HepG2 (cell line): ENCODE measurements at regions not wholly inside any gene's neighbourhood (a gene's known extent, or its start where the extent isn't known, plus 50 kb on each side); places are given as distances from the start of the nearest gene placed in this dataset.

Experiments used
- ATAC-seq: fragments of 200-7000 bp; cut with Tn5 transposase; 3 replicates; pipeline ENCODE4 v1.9.1; 2020; ENCODE audit warnings: mild to moderate bottlenecking, moderate library complexity
- BruUV-seq: library from RNA; stranded (reverse); fragments of 400-500 nt; replicated peaks from 2 replicates; lab custom pipeline; 2021; lab: Mats Ljungman, UMichigan
- CTCF ChIA-PET: fragments of 300-600 bp; formaldehyde crosslinking; extraction: SDS; loops from one replicate; lab custom pipeline; 2021; ENCODE audit warnings: low total read pairs, inconsistent platforms, low intra/inter-chr PET ratio; lab: Yijun Ruan, JAX
- POLR2A ChIA-PET: fragments of 350-600 bp; sonication (Branson Sonifier 250); formaldehyde crosslinking; loops from one replicate; lab custom pipeline; 2020; ENCODE audit warnings: antibody characterized with exemption, inconsistent platforms; lab: Yijun Ruan, JAX
- DNase-seq: peaks from one replicate; pipeline ENCODE4 v3.0.0-alpha.2; 2015; ENCODE audit warnings: low spot score
- FAIRE-seq: peaks from 3 replicates; lab custom pipeline; 2011; peaks lifted over from hg19 to GRCh38; lab: Jason Lieb, UNC
- H2AFZ ChIP-seq: one replicate; pipeline ENCODE4 v1.6.1; 2011; ENCODE audit warnings: low read length, inconsistent platforms
- H3K27ac ChIP-seq: fragments of 300-600 bp; 3 replicates; pipeline ENCODE4 v1.8.0; 2011; ENCODE audit warnings: mixed run types, mild to moderate bottlenecking, mixed read lengths, low read length, inconsistent platforms; ENCODE audit not compliant: insufficient read depth; ENCODE audit errors: extremely low read length
- H3K27me3 ChIP-seq, 2 experiments: fragments of 200-600 bp in 1 of 2; 2 replicates in 1 of 2; 3 replicates in 1 of 2; pipeline versions ENCODE4 v1.6.0 to v1.8.0; 2011; ENCODE audit warnings: low read length in 2 of 2, mild to moderate bottlenecking in 2 of 2, moderate library complexity in 2 of 2, inconsistent platforms in 1 of 2; ENCODE audit not compliant: insufficient read depth in 2 of 2, control insufficient read depth in 1 of 2
- H3K36me3 ChIP-seq, 2 experiments: fragments of 200-600 bp in 1 of 2; replicated peaks in 1 of 2; 2 replicates in 1 of 2; 3 replicates in 1 of 2; pipeline versions ENCODE4 v1.5.1 to v1.8.0; 2011; ENCODE audit warnings: low read length in 2 of 2, inconsistent platforms in 1 of 2; ENCODE audit not compliant: insufficient read depth in 2 of 2, control insufficient read depth in 1 of 2
- H3K4me1 ChIP-seq: 2 replicates; pipeline ENCODE4 v1.5.1; 2012; ENCODE audit warnings: low read length, inconsistent platforms; ENCODE audit not compliant: insufficient read depth
- H3K4me2 ChIP-seq: 2 replicates; pipeline ENCODE4 v1.6.0; 2011; ENCODE audit warnings: low read depth, low read length, inconsistent platforms
- H3K4me3 ChIP-seq, 3 experiments: fragments of 200-600 bp in 1 of 3; sonication (generic), shearing (Covaris generic) in 1 of 3; replicated peaks in 1 of 3; 2 replicates each; pipeline ENCODE4 v1.5.1; 2011 to 2016; ENCODE audit warnings: low read length in 3 of 3, inconsistent platforms in 2 of 3, low read depth in 2 of 3, mild to moderate bottlenecking in 2 of 3, control low read depth in 1 of 3, mixed read lengths in 1 of 3; ENCODE audit not compliant: insufficient read depth in 1 of 3
- H3K79me2 ChIP-seq: one replicate; pipeline ENCODE4 v1.6.1; 2011; ENCODE audit warnings: low read length, inconsistent platforms; ENCODE audit not compliant: insufficient read depth
- H3K9ac ChIP-seq: 2 replicates; pipeline ENCODE4 v1.6.0; 2011; ENCODE audit warnings: mild to moderate bottlenecking, low read depth, low read length, inconsistent platforms; ENCODE audit not compliant: insufficient read depth
- H3K9me3 ChIP-seq: 2 replicates; pipeline ENCODE4 v1.5.1; 2012; ENCODE audit warnings: mild to moderate bottlenecking, low read length
- H4K20me1 ChIP-seq: 2 replicates; pipeline ENCODE4 v1.6.0; 2011; ENCODE audit warnings: inconsistent platforms, mild to moderate bottlenecking, low read length, moderate library complexity; ENCODE audit not compliant: insufficient read depth
- ELF3 ChIP-seq: IDR thresholded peaks from 2 replicates; pipeline ENCODE4 v1.6.1; 2016; ENCODE audit warnings: missing genetic modification reagents, missing compliant biosample characterization
- FOXP1 ChIP-seq, 2 experiments: fragments of 450-650 bp in 1 of 2; IDR thresholded peaks; 2 replicates each; pipeline ENCODE4 v1.6.1; 2017 to 2018; ENCODE audit warnings: antibody characterized with exemption in 1 of 2
- HOXD1 ChIP-seq: sonication (generic); formaldehyde crosslinking; IDR thresholded peaks from 2 replicates; pipeline ENCODE4 v1.5.0; 2020; ENCODE audit warnings: missing genetic modification reagents
- NR3C1 ChIP-seq: sonication (generic); formaldehyde crosslinking; IDR thresholded peaks from 2 replicates; pipeline ENCODE4 v1.4.0; 2020; ENCODE audit warnings: missing genetic modification reagents
- ZNF430 ChIP-seq: sonication (generic); formaldehyde crosslinking; IDR thresholded peaks from 2 replicates; pipeline ENCODE4 v1.9.0; 2021; ENCODE audit warnings: mild to moderate bottlenecking, missing genetic modification reagents
- ZNF563 ChIP-seq: sonication (generic); formaldehyde crosslinking; IDR thresholded peaks from 2 replicates; pipeline ENCODE4 v1.8.0; 2022; ENCODE audit warnings: mild to moderate bottlenecking, moderate library complexity, missing genetic modification reagents
- ZNF607 ChIP-seq: sonication (generic); formaldehyde crosslinking; IDR thresholded peaks from 2 replicates; pipeline ENCODE4 v1.5.1; 2020; ENCODE audit warnings: missing genetic modification reagents, mild to moderate bottlenecking, borderline replicate concordance
- WGBS: methylation state at CpG from one replicate; pipeline ENCODE4 v1.1.6; 2017; ENCODE audit warnings: low lambda C conversion rate; 5-methylcytosine and 5-hydroxymethylcytosine counted together
- in situ Hi-C: cut with HindIII; loops from 2 replicates; pipeline ENCODE4 v1.10.0; 2017; ENCODE audit warnings: low pct_unique_long_range_greater_than_20kb; ENCODE audit not compliant: extremely low pct_ligation_motif_present
- intact Hi-C: fragments of 100-400 bp; cut with micrococcal nuclease; formaldehyde crosslinking; loops from one replicate; pipeline ENCODE4 v1.10.0; 2022; ENCODE audit not compliant: unreplicated experiment
- TF ChIP-seq, protein P1 (sequence below): sonication (generic); formaldehyde crosslinking; IDR thresholded peaks from 2 replicates; pipeline ENCODE4 v1.4.0; 2020; ENCODE audit warnings: missing genetic modification reagents, borderline replicate concordance
- TF ChIP-seq, protein P2 (sequence below): sonication (generic); formaldehyde crosslinking; IDR thresholded peaks from 2 replicates; pipeline ENCODE4 v1.5.0; 2020; ENCODE audit warnings: missing genetic modification reagents, mild to moderate bottlenecking, borderline replicate concordance
- TF ChIP-seq, protein P3 (sequence below): sonication (generic); formaldehyde crosslinking; IDR thresholded peaks from 2 replicates; pipeline ENCODE4 v1.4.0; 2020; ENCODE audit warnings: missing genetic modification reagents

DNA sequence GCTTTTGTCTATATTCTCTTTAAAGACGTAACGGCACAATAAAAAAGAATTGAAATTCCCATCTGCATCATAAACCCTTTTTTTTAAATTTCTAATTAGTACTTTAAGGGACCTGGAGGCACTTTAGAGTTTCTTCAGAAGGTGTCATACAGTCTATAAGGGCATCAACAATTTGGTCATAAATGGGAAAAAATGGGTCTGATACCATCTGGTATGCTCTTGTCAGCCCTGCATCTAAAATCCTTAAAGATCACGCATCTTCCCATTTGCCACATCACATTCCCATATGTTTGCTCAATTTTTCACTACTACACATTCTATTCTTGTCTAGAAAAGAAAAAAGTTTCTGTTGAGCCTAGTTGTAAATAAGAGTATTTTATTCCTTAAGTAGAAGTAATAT, 53.8 kb downstream of the COX7C start:
- FAIRE-seq = no peak
- H3K4me3 ChIP-seq = no peak overlapping the region
- in situ Hi-C loops = no loop called here
- no TSS peak for BruUV-seq
- no peaks in the 10 kb centered on the region for H4K20me1 ChIP-seq
- no peak overlapping the region for H2AFZ ChIP-seq
- ChIA-PET CTCF (no interaction called here), POLR2A (no interaction called here)
- no peak overlapping the region for H3K4me2 ChIP-seq
- H3K36me3 ChIP-seq = no peaks in the 10 kb centered on the region
- no peak for DNase-seq
- intact Hi-C loops = loop anchor here (10.0 kb wide), 2 partner anchors 107 to 207 kb away; no protein-coding TSS in a partner anchor
- no peaks in the 10 kb centered on the region for H3K79me2 ChIP-seq
- no peak overlapping the region for H3K27ac ChIP-seq
- no peaks in the 10 kb centered on the region for H3K27me3 ChIP-seq
- H3K9me3 ChIP-seq = no peaks in the 10 kb centered on the region
- 20% methylated on average over 3 of the region's 3 CpGs for WGBS
- no peak for ATAC-seq
- H3K9ac ChIP-seq = no peak overlapping the region
- H3K4me1 ChIP-seq = no peaks in the 10 kb centered on the region
- TF ChIP-seq ZNF430 (CRISPR knock-in tag) (no peak), FOXP1 (IDR thresholded peaks at IDR 0.05) (no peak), FOXP1 (CRISPR knock-in tag; IDR thresholded peaks at IDR 0.05) (no peak), HOXD1 (CRISPR knock-in tag) (no peak), ZNF563 (no peak), ZNF607 (CRISPR knock-in tag) (no peak), ELF3 (CRISPR knock-in tag) (no peak), NR3C1 (CRISPR knock-in tag) (no peak)
- TF ChIP-seq, protein P1, sequence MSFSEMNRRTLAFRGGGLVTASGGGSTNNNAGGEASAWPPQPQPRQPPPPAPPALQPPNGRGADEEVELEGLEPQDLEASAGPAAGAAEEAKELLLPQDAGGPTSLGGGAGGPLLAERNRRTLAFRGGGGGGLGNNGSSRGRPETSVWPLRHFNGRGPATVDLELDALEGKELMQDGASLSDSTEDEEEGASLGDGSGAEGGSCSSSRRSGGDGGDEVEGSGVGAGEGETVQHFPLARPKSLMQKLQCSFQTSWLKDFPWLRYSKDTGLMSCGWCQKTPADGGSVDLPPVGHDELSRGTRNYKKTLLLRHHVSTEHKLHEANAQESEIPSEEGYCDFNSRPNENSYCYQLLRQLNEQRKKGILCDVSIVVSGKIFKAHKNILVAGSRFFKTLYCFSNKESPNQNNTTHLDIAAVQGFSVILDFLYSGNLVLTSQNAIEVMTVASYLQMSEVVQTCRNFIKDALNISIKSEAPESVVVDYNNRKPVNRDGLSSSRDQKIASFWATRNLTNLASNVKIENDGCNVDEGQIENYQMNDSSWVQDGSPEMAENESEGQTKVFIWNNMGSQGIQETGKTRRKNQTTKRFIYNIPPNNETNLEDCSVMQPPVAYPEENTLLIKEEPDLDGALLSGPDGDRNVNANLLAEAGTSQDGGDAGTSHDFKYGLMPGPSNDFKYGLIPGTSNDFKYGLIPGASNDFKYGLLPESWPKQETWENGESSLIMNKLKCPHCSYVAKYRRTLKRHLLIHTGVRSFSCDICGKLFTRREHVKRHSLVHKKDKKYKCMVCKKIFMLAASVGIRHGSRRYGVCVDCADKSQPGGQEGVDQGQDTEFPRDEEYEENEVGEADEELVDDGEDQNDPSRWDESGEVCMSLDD = no peak
- TF ChIP-seq, protein P2, sequence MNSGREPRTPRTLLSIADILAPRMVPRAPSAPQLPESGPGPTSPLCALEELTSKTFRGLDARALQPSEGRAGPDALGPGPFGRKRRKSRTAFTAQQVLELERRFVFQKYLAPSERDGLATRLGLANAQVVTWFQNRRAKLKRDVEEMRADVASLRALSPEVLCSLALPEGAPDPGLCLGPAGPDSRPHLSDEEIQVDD (CRISPR knock-in tag) = no peak
- TF ChIP-seq, protein P3, sequence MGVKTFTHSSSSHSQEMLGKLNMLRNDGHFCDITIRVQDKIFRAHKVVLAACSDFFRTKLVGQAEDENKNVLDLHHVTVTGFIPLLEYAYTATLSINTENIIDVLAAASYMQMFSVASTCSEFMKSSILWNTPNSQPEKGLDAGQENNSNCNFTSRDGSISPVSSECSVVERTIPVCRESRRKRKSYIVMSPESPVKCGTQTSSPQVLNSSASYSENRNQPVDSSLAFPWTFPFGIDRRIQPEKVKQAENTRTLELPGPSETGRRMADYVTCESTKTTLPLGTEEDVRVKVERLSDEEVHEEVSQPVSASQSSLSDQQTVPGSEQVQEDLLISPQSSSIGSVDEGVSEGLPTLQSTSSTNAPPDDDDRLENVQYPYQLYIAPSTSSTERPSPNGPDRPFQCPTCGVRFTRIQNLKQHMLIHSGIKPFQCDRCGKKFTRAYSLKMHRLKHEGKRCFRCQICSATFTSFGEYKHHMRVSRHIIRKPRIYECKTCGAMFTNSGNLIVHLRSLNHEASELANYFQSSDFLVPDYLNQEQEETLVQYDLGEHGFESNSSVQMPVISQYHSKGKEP = no peak
